Upper lobe of right lung (tissue), 1 donor: ENCODE measurements at regions not wholly inside any gene's neighbourhood (a gene's known extent, or its start where the extent isn't known, plus 50 kb on each side); places are given as distances from the start of the nearest gene placed in this dataset.

Experiments
- ATAC-seq: fragments of 200-7000 bp; cut with Tn5 transposase; one replicate; pipeline ENCODE4 v1.9.1; 2020; ENCODE audit warnings: mild to moderate bottlenecking, moderate library complexity
- DNase-seq: peaks from one replicate; pipeline ENCODE4 v3.0.0-alpha.2; 2020
- H3K27ac ChIP-seq: fragments of 200-600 bp; one replicate; pipeline ENCODE4 v1.8.0; 2022
- H3K27me3 ChIP-seq: fragments of 200-600 bp; one replicate; pipeline ENCODE4 v1.8.0; 2022; ENCODE audit warnings: mild to moderate bottlenecking
- H3K36me3 ChIP-seq: fragments of 200-600 bp; one replicate; pipeline ENCODE4 v1.8.0; 2022
- H3K4me1 ChIP-seq: fragments of 200-600 bp; one replicate; pipeline ENCODE4 v1.8.0; 2022
- H3K4me3 ChIP-seq: fragments of 200-600 bp; one replicate; pipeline ENCODE4 v1.8.0; 2022; ENCODE audit warnings: mild to moderate bottlenecking
- H3K9me3 ChIP-seq: fragments of 200-600 bp; one replicate; pipeline ENCODE4 v1.8.0; 2022
- CTCF ChIP-seq: fragments of 200-600 bp; IDR thresholded peaks from one replicate; pipeline ENCODE4 v1.8.0; 2022; ENCODE audit warnings: antibody characterized with exemption
- intact Hi-C: fragments of 100-400 bp; cut with DNase I; formaldehyde crosslinking; loops from one replicate; pipeline ENCODE4 v1.11.0; 2022
- donor health status: DM: no; HTN: yes; CAD: no; lungs with severe emphysema.

- TF ChIP-seq CTCF, result no peak
- H3K27me3 ChIP-seq, result no peaks in the 10 kb centered on the region
- H3K4me1 ChIP-seq, result no peaks in the 10 kb centered on the region
- no peaks in the 10 kb centered on the region for H3K36me3 ChIP-seq
- H3K27ac ChIP-seq, result no peak overlapping the region
- no peaks in the 10 kb centered on the region for H3K9me3 ChIP-seq
- DNase-seq, result no peak
- ATAC-seq, result no peak
- intact Hi-C loops, result no loop called here
- no peak overlapping the region for H3K4me3 ChIP-seq
Measured at GRCh38 chr20:17107127-17107526, 119.7 kb upstream of the PCSK2 start.

- Histone ChIP-seq H3K4me3 (no peak overlapping the region), H3K27me3 (no peaks in the 10 kb centered on the region), H3K9me3 (no peaks in the 10 kb centered on the region), H3K4me1 (no peaks in the 10 kb centered on the region), H3K27ac (no peak overlapping the region), H3K36me3 (no peaks in the 10 kb centered on the region)
- TF ChIP-seq CTCF, result no peak
- ATAC-seq (no peak), DNase-seq (no peak)
- intact Hi-C loops, result no loop called here
Measured at GRCh38 chr20:17108896-17109295, 117.9 kb upstream of the PCSK2 start.

- Histone ChIP-seq H3K27me3 (no peaks in the 10 kb centered on the region), H3K36me3 (no peaks in the 10 kb centered on the region), H3K4me3 (no peak overlapping the region), H3K27ac (no peak overlapping the region), H3K4me1 (no peaks in the 10 kb centered on the region), H3K9me3 (no peaks in the 10 kb centered on the region)
- no peak for ATAC-seq
- TF ChIP-seq CTCF, result no peak
- intact Hi-C loops, result no loop called here
- DNase-seq, result no peak
Measured at GRCh38 chr20:17109307-17109706, 117.5 kb upstream of the PCSK2 start.

GRCh38 chr20:17128206-17128605, 98.6 kb upstream of the PCSK2 start:
- no peak for TF ChIP-seq CTCF

GRCh38 chr20:17129089-17129488, 97.8 kb upstream of the PCSK2 start:
- H3K4me3 ChIP-seq, result no peak overlapping the region
- no peak for TF ChIP-seq CTCF
- H3K9me3 ChIP-seq, result no peaks in the 10 kb centered on the region
- no peaks in the 10 kb centered on the region for H3K27me3 ChIP-seq
- DNase-seq, result no peak
- no peak overlapping the region for H3K27ac ChIP-seq
- no peak for ATAC-seq
- intact Hi-C loops, result no loop called here
- H3K36me3 ChIP-seq, result no peaks in the 10 kb centered on the region
- H3K4me1 ChIP-seq, result no peaks in the 10 kb centered on the region

More at GRCh38 chr20:17128206-17128605, 98.6 kb upstream of the PCSK2 start:
- intact Hi-C loops, result no loop called here
- no peaks in the 10 kb centered on the region for H3K27me3 ChIP-seq
- H3K4me1 ChIP-seq, result no peaks in the 10 kb centered on the region
- no peaks in the 10 kb centered on the region for H3K36me3 ChIP-seq
- ATAC-seq (no peak), DNase-seq (no peak)
- H3K9me3 ChIP-seq, result no peaks in the 10 kb centered on the region
- no peak overlapping the region for H3K4me3 ChIP-seq
- H3K27ac ChIP-seq, result no peak overlapping the region

GRCh38 chr20:17137692-17138091, 89.1 kb upstream of the PCSK2 start:
- Histone ChIP-seq H3K36me3 (no peaks in the 10 kb centered on the region), H3K9me3 (no peaks in the 10 kb centered on the region), H3K27ac (no peak overlapping the region), H3K27me3 (no peaks in the 10 kb centered on the region), H3K4me1 (no peaks in the 10 kb centered on the region), H3K4me3 (no peak overlapping the region)
- intact Hi-C loops, result no loop called here
- ATAC-seq (no peak), DNase-seq (no peak)
- no peak for TF ChIP-seq CTCF
